HG03575 (cell line): ENCODE measurements at regions not wholly inside any gene's neighbourhood (a gene's known extent, or its start where the extent isn't known, plus 50 kb on each side); places are given as distances from the start of the nearest gene placed in this dataset.

Experiments used
- ATAC-seq: cut with Tn5 transposase; IDR thresholded peaks from one replicate; pipeline ENCODE4 v1.9.1; 2021; ENCODE audit not compliant: unreplicated experiment, insufficient number of reproducible peaks, low FRiP score; ENCODE audit errors: extremely low read depth

DNA sequence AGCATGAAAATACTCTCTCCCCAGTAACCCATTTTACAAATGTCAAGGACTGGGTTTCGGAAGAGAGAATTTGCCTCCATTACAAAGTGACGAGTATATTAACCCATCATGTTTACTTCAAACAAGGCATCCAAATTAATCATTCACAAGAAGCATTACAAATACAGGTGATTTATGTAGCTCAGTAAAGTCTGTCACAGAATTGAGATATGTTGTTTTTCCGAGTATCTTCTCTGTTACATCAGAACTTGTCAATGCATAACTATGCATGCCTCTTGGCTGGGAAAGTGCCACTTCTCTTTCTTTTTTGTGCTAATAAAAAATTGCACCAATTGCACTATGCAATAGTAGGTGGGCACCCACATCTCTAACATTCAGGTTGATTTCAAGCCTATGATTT, 158.2 kb downstream of the AREG start:
- ATAC-seq, result no peak

DNA sequence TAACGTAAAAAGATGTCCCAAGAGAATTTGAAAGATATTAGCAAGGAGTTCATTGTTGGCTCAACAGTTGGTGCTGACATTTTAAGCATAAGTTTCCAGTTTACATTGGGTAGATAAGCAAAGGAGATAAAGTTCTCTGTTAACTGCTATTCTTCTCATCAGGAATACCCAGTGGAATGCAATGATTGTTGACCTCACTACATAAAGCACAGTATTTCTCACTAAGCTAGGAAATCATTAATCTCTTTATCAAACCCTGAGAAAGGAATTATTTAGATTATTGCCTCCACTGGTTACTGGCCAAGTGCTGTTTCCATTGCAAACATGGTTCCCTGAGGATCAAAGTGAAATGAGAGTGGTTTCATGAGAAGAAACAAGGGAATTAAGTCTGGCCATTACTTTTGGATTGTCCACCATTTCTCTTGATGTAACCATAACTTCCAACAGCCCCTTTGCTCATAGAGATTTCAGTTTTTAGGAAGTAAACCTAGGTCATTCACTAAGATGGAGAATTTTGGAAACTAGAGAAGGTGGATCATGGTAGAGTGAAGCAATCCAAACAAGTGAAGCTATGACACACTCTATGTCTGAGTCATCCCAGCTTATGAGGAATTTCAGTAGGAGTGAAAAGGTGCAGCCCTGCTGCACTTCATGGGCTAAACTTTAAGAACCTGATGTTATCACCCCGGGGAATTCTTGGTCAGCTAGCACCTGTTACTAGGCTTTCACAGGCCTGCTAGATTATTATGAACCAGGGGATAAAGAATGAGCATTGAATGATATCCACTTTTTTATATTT, 163.4 kb downstream of the AREG start:
- ATAC-seq, result no peak

DNA sequence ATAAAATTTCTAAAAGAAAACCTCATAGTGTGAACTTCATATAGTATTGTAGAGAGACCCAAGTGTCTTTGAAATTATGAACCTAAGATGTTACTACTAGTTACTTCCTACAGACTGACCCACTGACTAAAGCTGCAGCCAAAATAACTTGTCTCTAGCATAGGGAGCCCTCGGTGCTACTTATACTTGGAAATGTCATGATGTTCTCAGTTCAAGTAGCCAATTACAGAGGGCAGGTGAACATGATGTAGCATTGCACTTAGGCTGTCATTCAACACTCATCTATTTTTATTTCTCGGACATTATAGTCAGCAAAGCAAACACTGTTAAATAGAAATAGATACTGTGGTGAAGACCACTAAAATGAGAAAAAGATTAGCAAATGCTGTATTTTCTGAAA, 165.6 kb downstream of the AREG start:
- ATAC-seq, result no peak

DNA sequence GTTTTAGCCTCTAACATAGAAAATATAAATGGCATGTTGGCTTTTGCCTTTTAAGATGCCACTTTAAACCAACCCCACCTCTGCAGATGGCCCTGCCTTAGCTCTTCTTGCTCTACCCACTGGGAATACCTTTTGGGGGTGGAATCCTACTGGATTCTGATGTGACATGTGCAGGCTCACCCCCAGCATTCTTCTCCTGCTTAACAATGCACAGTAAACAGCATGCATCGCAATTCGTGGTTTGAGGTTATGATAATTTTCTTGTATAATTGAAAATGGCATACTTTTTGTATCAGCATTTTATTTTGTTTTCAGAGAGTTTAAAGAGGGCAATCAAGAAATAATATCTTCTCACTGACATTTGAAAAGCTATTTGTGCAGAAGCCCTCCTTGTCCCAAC, 167.9 kb downstream of the AREG start:
- ATAC-seq, result no peak

DNA sequence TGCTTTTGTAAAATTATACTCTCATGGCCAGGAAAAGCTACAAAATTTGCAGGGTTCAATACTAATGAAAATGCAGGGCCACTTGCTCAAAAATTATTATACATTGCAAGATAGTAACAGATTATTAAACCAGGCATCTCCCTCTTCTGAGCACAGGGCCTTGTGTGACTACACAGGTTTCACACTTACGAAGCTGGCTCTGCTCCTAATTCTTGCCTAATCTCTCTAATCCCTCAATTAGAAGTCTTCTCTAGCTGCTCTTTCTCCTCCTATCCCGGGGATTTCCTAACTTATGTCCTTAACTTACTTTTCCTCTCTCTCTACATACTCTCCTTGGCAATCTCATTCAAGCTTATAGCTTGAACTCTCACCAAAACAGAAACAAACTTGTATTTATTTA, 168.3 kb downstream of the AREG start:
- no peak for ATAC-seq

DNA sequence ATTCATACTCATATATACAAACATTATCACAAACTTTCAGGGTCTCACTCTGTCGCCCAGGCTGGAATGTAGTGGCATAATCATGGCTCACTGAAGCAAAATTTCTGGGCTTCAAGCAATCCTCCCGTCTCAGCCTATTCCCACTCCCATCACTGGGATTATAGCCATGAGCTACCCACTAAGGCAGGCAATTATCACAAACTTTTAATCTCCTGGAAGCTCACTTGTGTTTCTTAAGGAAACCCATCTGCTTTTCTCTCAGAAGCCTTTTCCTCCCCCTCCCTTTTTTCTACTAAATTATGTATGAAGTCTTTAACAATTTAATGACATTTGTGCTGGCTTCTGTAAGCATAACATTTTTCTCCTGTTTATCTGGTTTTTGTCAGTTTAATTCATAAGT, 170.5 kb downstream of the AREG start:
- no peak for ATAC-seq

DNA sequence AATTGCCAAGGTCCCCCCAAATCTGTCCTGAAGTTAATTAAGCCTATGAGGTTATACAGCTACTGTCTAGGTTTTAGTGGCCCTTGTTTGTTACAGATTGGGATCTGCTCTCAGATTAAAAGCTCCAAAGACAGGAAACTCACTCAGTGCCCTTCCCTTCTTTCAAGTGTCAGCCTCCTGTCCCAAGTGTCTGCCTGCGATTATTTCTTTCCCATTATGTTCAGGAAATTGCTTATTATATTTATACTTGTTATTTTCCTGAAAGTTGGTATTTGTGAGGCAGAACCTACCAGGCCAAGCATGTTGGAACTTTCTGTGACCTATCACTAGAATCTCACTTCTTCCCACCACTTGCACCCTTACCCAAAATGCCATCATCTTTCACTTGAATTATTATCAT, 173.2 kb downstream of the AREG start:
- no peak for ATAC-seq

DNA sequence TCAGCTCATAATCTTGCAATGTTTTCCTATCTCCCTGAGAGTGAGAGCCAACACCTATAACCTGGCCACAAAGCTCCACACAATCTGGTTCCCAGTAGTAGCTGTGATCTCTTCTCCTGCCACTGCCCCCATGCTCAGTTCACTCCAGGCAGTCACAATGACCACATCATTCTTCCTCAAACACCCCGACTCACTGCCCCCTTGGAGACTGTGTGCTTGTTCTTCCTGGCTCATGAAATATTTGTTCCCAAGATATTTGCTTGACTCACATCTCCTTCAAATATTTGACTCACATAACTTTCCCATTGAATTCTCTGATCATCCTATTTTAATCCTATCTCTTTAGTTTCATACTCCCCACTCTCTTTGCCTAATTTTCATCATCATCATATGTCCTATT, 173.7 kb downstream of the AREG start:
- ATAC-seq, result no peak

DNA sequence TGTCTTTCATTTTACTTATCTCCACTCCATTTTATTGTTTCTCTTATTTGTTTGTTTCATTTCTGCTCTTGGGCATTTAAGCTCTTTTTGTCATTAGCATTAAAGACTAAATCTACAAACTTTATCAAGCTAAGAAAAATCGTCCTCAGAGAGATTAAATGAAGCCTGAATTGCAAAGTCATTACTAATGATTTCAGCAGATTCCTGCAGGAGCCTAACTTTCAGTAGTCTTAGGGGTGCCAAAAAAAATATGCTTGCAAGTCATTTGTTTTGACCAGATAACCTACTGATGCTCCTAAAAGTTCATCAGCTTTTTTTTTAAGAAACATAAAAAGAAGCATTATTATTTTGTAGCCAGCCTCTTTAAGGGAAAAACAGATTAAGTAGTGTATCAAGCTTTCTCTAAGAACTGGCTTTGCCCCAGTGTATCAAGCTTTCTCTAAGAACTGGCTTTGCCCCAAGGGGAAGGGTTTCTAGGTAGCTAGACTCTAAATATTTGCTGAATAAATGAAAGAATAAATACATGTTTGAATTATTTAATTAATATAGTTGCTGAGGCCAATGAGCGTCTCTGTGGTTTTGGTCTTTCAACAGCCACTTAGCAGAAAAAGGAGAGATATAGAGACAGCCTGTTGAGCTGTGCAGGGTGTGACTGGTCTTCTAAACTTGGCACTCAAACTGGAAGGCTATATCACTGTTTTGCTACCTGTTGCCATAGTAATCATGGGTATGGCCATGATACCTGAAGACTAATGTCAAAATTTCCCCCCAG, 174.2 kb downstream of the BTC start:
- ATAC-seq, result no peak

DNA sequence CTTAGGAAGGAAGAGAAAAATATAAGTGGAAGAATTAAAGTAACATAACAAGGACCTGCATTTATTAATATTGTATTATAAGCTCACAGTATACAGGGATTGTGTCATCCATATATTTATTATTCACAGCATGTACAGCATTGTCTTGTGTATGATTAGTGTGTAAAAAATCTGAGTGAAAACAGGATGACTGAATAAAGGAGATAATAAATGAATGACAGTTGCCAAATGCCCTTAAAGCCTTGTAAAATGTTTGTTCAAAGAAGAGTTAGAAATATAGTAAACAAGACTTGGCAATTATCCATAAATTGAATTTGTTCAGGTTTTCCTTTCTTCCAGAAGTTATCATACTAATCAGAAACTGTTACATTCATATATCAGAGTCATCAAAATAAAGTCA, 172.7 kb downstream of the BTC start:
- no peak for ATAC-seq

DNA sequence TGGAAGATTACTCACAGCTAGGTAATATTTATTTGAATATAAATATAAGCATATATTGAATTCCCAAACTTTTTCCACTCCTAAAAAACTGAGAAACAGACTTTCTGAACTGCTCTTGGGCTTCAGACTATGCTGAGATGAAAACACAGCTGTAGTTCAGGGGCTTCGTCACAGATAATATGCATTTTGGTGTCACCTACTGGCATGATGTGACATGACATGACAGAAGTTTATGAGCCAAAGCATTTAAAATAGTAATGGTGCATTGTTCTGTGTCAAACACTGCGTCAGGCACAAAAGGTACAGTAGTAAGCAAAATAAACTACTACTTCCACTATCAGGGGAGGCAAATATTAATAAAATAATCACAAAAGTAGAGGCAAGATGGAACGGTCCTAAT, 171.3 kb downstream of the BTC start:
- no peak for ATAC-seq

DNA sequence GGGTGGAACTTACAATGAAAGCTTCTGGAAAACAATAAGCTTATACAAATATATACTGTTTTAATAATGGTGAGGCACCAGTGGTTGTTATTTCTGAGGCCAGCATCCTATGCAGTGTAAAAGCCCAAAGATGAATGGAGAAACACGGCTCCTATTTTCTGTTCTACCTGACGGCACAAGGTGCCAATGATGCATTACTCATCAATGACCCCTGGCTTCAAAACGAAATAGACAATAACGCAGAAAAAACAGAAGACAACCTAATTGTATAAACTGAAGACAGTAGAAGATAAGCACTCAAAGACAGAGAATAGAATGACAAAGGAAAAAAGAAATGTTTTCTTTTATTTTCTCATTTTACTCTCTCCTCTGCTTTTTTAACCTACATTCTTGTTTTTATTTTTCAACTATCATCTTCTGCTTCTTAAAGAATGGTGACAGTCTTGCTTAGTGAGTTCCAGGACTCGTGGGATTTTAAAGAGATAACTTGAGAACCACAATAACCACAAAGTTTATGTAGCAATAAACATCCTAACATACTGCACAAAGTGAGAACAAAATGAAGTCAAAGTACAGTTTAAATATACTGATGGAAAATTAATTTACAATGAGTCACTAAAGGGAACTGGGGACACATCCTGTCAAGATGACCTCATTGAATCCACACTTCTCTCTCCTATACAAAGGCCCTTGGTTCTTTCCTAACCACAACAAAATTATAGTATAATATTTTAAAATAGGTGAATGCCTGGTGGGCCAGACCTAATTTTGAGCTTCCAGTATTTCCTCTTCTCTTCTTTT, 169.8 kb downstream of the BTC start:
- no peak for ATAC-seq

DNA sequence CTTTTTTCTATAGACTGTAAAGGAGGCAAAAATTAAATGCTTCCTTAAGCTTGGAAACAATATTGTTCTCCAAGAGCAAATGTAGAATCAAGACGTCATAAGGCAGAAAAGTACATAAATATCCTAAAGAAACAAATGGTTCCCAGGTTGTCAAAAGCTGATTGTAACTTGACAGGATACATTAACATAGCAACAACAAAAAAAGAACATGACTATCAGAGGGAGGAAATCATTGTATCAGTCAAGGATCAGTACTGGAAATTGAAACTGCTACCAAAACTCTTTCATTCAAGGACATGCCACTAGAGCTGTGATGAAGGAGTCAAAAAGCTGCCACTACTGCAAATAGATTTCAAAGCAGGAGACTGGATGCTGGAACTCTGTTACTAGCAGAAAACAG, 168.3 kb downstream of the BTC start:
- ATAC-seq, result no peak

DNA sequence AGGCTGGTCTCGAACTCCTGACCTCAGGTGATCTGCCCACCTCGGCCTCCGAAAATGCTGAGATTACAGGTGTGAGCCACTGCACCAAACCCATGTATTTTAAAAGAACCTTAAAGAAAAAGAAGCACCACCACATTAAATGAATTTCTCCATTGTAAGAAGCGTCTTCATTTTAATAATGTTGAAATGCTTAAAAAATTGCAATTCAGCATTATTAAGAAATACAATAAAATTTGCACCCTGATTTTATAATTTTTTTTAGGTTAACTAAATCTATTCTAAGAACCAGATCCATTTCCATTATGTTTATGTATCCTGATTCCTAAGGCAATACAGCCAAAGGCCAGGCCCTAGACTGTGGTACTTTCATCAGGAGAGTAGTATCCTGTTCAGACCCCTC, 167.2 kb downstream of the BTC start:
- ATAC-seq, result no peak

DNA sequence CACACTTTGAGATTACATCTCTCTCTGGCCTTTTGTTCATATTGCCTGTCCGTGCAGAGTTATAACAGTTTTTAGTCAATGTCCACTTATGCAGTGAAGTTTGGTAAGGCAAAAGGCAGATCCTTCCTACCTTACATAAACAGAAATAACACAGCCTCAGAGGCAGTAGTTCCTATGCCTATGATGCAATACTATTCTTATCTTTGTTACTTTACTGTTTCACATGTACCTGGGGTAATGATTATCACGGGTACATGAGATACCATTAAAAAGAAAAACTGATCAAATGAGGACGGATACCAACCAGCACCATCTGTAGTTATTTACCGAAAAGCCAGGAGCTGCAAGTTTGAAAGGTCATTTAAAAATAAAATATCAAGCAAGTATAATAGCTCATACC, 166.8 kb downstream of the BTC start:
- ATAC-seq, result no peak

DNA sequence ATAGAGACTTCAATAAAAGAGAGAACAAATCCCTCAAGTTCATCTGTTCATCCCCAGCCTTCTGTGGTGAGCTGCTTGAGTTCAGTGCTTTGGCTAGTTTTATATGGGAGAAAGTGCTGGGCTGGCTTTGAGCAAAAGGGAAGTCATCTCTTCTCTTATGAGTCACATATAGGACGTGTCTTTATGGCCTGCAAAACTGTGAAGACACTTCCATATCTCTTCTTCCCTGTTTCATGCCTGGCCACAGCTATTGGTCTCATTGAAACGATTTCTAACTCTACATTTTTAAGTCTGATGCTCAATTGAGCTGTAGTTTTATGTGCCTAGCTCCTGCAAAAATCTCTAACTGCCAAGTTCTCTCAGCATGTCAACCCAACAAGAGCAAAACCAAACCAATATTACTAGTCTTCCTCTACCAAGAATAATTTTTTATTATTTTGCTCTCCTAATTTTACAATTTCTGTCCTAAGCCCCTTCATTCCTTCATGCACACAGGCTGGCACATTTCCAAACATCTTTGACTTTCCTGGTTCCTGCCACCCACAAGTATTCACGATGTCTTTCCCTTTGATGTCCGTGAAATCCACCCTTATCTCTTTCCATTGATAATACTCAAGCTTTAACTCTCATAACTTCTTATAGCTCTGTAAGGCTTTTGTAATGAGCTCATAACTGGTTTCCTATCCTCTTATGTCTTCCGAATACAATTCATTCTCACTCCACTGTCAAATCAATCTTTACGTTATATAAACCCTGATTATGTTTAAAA, 165.3 kb downstream of the BTC start:
- no peak for ATAC-seq

DNA sequence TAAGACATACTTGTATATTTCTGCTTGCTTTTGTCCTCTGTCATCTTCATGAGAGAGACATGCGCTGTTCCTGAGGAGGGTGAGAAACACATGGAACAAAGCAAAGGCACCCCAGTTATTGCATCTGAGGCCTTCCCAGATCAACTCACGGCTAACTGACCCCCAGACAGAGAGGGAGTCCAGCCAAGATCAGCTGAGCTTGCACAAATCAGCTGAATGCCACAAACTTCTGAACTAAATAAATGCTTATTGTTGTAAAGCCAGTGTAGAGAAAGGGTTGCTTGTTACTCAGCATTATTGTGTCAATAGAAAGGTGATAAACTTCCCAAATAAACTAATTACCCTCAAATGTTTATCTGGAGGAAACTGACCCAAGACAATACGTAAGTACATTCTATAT, 163.8 kb downstream of the BTC start:
- no peak for ATAC-seq

DNA sequence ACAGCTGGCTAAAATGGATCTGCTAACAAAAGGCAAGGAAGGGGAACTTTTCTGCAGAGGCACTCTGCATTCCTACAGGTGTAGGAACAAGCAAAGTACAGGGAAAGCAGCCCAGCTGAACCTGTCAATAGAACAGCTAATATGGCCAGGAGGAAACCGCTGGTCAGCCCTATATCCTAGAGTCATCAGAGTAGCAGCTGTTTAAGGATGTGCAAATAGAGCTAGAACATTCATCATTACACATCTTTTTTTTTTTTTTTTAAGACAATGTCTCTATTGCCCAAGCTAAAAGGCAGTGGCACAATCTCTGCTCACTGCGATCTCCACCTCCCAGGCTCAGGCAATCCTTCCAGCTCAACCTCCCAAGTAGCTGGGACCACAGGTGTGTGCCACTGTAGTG, 163.0 kb downstream of the BTC start:
- ATAC-seq, result no peak

DNA sequence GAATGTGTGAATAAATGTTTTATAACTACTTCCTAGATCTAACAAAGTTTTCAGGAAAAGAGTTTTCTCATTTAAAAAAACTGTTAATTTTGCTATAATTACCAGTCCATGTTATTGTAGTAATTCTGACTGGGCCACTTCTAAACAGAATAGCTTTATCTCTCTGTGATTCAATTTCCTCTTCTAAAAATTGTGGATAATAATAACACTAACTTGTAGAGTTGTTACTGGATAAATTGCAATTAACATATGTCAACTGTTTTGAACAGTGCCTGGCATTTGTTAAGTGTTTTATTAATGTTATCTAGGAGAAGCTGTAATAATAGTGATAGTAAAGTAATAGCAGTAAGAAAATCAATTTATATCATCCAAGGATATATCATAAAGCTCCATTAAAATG, 162.3 kb downstream of the BTC start:
- ATAC-seq, result no peak
